Endothelial cell of umbilical vein (primary cell): ENCODE measurements at regions not wholly inside any gene's neighbourhood (a gene's known extent, or its start where the extent isn't known, plus 50 kb on each side); places are given as distances from the start of the nearest gene placed in this dataset.

Experiments
- EZH2 ChIP-seq: IDR thresholded peaks from 2 replicates; pipeline ENCODE4 v1.6.1; 2012; ENCODE audit warnings: borderline replicate concordance, low read depth, mild to moderate bottlenecking, moderate library complexity, low read length, inconsistent platforms; ENCODE audit not compliant: severe bottlenecking
- GATA2 ChIP-seq: IDR thresholded peaks from 2 replicates; pipeline ENCODE4 v1.7.0; 2011; ENCODE audit warnings: low read depth, mild to moderate bottlenecking, moderate library complexity, mixed read lengths, low read length; ENCODE audit not compliant: insufficient read length, insufficient read depth
- POLR2A ChIP-seq: IDR thresholded peaks from 2 replicates; pipeline ENCODE4 v1.6.1; 2012; ENCODE audit warnings: low read depth, mild to moderate bottlenecking, control low read depth, low read length
- TF ChIP-seq, protein P1 (sequence below), 2 donors: IDR thresholded peaks; 1 replicate in 1 of 2; 2 replicates in 1 of 2; pipeline ENCODE4 v1.5.1; 2011; ENCODE audit warnings: low read length in 2 of 2, mild to moderate bottlenecking in 2 of 2, moderate library complexity in 2 of 2, control low read depth in 1 of 2, inconsistent platforms in 1 of 2, low read depth in 1 of 2; ENCODE audit not compliant: insufficient read depth in 1 of 2; ENCODE audit errors: extremely low read depth in 1 of 2
- TF ChIP-seq, protein P2 (sequence below): IDR thresholded peaks from 2 replicates; pipeline ENCODE4 v1.6.1; 2011; ENCODE audit not compliant: insufficient read depth, insufficient read length

DNA sequence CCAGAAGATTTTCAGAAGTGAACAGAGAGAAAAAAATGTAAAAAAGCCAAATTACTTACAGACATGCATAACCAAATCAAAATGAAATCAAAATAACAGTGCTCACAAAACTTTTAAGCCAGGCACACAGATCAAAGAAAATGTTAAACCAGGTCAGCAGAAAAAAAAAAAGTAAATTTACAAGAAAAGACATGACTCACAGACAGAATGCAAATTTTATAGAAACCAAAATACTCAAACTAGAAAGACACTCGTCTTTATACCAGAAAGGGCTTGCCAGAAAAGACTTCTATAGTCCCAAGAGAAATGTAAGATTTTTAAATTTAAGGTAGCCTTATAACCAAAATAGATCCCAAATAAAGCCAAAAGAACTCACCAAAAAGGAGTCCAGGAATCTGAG is 86.5 kb upstream of the COG2 start:
- TF ChIP-seq, protein P1, sequence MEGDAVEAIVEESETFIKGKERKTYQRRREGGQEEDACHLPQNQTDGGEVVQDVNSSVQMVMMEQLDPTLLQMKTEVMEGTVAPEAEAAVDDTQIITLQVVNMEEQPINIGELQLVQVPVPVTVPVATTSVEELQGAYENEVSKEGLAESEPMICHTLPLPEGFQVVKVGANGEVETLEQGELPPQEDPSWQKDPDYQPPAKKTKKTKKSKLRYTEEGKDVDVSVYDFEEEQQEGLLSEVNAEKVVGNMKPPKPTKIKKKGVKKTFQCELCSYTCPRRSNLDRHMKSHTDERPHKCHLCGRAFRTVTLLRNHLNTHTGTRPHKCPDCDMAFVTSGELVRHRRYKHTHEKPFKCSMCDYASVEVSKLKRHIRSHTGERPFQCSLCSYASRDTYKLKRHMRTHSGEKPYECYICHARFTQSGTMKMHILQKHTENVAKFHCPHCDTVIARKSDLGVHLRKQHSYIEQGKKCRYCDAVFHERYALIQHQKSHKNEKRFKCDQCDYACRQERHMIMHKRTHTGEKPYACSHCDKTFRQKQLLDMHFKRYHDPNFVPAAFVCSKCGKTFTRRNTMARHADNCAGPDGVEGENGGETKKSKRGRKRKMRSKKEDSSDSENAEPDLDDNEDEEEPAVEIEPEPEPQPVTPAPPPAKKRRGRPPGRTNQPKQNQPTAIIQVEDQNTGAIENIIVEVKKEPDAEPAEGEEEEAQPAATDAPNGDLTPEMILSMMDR (IDR thresholded peaks at IDR 0.05; ENCODE audit: extremely low read depth in 1 of 2, insufficient read depth in 1 of 2, low read depth in 1 of 2, low read length in 2 of 2) = no peak
- TF ChIP-seq POLR2A = no peak
- no peak for TF ChIP-seq GATA2
- no peak for TF ChIP-seq EZH2
- TF ChIP-seq, protein P2, sequence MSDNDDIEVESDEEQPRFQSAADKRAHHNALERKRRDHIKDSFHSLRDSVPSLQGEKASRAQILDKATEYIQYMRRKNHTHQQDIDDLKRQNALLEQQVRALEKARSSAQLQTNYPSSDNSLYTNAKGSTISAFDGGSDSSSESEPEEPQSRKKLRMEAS = no peak
